Kidney (tissue), 13 donors: ENCODE measurements at regions not wholly inside any gene's neighbourhood (a gene's known extent, or its start where the extent isn't known, plus 50 kb on each side); places are given as distances from the start of the nearest gene placed in this dataset.

Source experiments
- DNase-seq, 5 donors: peaks; one replicate each; pipeline ENCODE4 v3.0.0-alpha.2; 2013 to 2020
- FAIRE-seq: peaks from 2 replicates; lab custom pipeline; 2012; peaks lifted over from hg19 to GRCh38; lab: Jason Lieb, UNC
- H3K27ac ChIP-seq, 2 donors: one replicate each; pipeline ENCODE4 v1.7.0; 2013; ENCODE audit warnings: low read depth in 2 of 2, low read length in 2 of 2, inconsistent platforms in 1 of 2
- H3K27me3 ChIP-seq: one replicate; pipeline ENCODE4 v1.7.1; 2013; ENCODE audit warnings: low read length, inconsistent platforms; ENCODE audit not compliant: control insufficient read depth, insufficient read depth
- H3K36me3 ChIP-seq, 3 donors: one replicate each; pipeline versions ENCODE4 v1.7.0 to v1.7.1; 2013; ENCODE audit warnings: low read length in 3 of 3, control low read depth in 1 of 3, inconsistent platforms in 1 of 3; ENCODE audit not compliant: insufficient read depth in 3 of 3, control insufficient read depth in 2 of 3
- H3K4me1 ChIP-seq, 3 donors: one replicate each; pipeline versions ENCODE4 v1.7.0 to v1.7.1; 2013; ENCODE audit warnings: low read length in 3 of 3, inconsistent platforms in 1 of 3, low read depth in 1 of 3; ENCODE audit not compliant: control insufficient read depth in 2 of 3, insufficient read depth in 2 of 3
- H3K4me3 ChIP-seq, 3 donors: one replicate each; pipeline versions ENCODE4 v1.7.0 to v1.8.1; 2013; ENCODE audit warnings: low read length in 3 of 3, control low read depth in 1 of 3, inconsistent platforms in 1 of 3
- H3K9ac ChIP-seq, 3 donors: one replicate each; pipeline versions ENCODE4 v1.7.0 to v1.7.1; 2013; ENCODE audit warnings: low read length in 3 of 3, control low read depth in 1 of 3, inconsistent platforms in 1 of 3
- H3K9me3 ChIP-seq, 3 donors: one replicate each; pipeline versions ENCODE4 v1.7.0 to v1.7.1; 2013; ENCODE audit warnings: low read length in 3 of 3, control low read depth in 1 of 3, inconsistent platforms in 1 of 3; ENCODE audit not compliant: control insufficient read depth in 2 of 3, insufficient read depth in 1 of 3
- intact Hi-C: fragments of 100-400 bp; cut with DNase I; formaldehyde crosslinking; loops from one replicate; pipeline ENCODE4 v1.11.1; 2022
- TF ChIP-seq, protein P1 (sequence below): IDR thresholded peaks from 3 replicates; pipeline ENCODE4 v1.5.1; 2012; ENCODE audit warnings: mild to moderate bottlenecking, moderate library complexity, borderline replicate concordance; ENCODE audit not compliant: insufficient read depth; ENCODE audit errors: extremely low read depth
- donor health status: control.
- donor health status: control.
- donor health status: control.
- donor health status: control.
- donor health status: control.
- donor health status: DM: yes; HTN: yes; CAD: no.
- donor health status: Normal renal cell carcinoma (clear cell type).

DNA sequence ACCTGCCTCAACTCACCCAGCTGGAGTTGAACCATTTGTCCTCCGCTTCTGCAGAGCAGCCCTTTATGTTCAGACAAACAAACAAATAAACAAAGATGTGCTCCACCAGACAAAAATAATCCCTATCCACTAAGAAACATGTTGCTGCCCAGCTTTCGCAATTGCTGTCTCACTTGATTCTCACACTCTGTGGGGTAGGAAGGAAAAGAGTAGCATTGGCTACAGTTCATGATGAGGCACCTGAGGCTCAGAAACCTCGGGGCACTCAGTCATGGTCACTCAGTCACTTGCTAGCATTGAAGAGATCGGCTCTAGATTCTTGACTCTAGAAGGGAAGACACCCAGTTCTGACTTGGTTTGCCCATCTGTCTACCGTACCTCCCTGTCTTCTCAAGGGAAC lies 88.0 kb upstream of the ZMIZ1 start:
- H3K27me3 ChIP-seq, result no peaks in the 10 kb centered on the region
- TF ChIP-seq, protein P1, sequence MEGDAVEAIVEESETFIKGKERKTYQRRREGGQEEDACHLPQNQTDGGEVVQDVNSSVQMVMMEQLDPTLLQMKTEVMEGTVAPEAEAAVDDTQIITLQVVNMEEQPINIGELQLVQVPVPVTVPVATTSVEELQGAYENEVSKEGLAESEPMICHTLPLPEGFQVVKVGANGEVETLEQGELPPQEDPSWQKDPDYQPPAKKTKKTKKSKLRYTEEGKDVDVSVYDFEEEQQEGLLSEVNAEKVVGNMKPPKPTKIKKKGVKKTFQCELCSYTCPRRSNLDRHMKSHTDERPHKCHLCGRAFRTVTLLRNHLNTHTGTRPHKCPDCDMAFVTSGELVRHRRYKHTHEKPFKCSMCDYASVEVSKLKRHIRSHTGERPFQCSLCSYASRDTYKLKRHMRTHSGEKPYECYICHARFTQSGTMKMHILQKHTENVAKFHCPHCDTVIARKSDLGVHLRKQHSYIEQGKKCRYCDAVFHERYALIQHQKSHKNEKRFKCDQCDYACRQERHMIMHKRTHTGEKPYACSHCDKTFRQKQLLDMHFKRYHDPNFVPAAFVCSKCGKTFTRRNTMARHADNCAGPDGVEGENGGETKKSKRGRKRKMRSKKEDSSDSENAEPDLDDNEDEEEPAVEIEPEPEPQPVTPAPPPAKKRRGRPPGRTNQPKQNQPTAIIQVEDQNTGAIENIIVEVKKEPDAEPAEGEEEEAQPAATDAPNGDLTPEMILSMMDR, result no peak
- no peaks in the 10 kb centered on the region for H3K36me3 ChIP-seq
- FAIRE-seq (no peak), DNase-seq (no peak)
- peaks cover 0 to 4% (median 0%) of the 10 kb centered on the region in 3 donors for H3K4me1 ChIP-seq
- intact Hi-C loops, result no loop called here
- no peak overlapping the region for H3K27ac ChIP-seq
- H3K9ac ChIP-seq, result no peak overlapping the region
- H3K4me3 ChIP-seq, result no peak overlapping the region
- H3K9me3 ChIP-seq, result no peaks in the 10 kb centered on the region

DNA sequence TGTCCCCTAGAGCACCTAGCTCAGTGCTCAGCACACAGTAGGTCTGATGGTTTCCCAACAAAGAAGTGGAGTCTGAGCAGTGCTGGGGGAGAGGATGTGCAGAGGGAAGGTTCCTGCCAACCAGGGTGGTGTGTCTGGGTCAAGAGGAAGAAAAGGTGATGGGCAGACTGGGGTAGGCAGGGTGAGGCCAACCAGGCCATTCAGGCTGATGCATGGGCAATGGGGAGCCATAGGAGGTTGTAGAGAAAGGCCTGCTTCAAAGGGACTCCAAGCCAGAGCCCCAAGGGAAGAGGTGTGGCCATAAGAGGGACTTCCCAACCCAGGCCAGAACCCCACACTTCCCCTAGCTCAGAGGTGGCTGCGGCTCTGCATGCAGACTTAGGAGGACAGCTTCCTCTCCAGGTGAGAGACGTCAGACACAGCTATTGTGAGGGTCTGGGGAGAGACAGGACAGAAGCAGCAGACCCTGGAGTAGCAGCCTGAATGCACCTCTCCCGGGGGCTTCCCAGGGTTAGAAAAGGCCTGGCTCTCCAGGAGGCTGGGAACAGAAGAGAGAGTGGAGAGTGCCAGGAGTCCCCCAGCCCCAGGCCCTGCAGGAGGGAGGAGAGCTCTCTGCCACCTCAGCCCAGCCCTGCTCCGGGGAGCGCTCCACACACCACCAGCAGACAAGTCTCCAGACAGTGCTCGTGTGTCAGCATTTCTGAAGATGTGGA lies 87.4 kb upstream of the ZMIZ1 start:
- H3K9ac ChIP-seq, result no peak overlapping the region
- no peak overlapping the region for H3K4me3 ChIP-seq
- DNase-seq (no peak), FAIRE-seq (no peak)
- H3K27ac ChIP-seq, result no peak overlapping the region
- no peaks in the 10 kb centered on the region for H3K36me3 ChIP-seq
- TF ChIP-seq, protein P1, result no peak
- intact Hi-C loops, result no loop called here
- no peaks in the 10 kb centered on the region for H3K27me3 ChIP-seq
- H3K9me3 ChIP-seq, result no peaks in the 10 kb centered on the region
- H3K4me1 ChIP-seq, result peaks cover 0 to 4% (median 0%) of the 10 kb centered on the region in 3 donors

DNA sequence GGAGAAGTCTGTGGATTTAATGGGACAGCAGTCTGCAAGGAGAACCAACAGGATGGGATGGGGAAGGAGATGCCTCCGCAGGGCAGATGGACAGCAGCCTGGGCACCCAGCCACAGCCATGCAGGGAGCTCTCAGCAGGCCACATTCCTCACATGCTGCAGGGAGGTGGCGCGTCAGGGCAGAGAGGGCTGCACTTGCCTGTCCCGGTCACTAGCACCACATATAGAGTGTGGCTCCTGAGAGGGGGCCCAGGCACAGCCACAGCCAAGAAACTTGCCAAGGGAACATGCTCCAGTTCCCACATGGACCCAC lies 86.8 kb upstream of the ZMIZ1 start:
- no peak for DNase-seq
- intact Hi-C loops, result no loop called here

More for the DNA sequence above, 86.8 kb upstream of the ZMIZ1 start:
- FAIRE-seq, result no peak
- H3K9me3 ChIP-seq, result no peaks in the 10 kb centered on the region
- no peaks in the 10 kb centered on the region for H3K27me3 ChIP-seq
- TF ChIP-seq, protein P1, result no peak
- no peak overlapping the region for H3K9ac ChIP-seq
- no peak overlapping the region for H3K4me3 ChIP-seq
- H3K4me1 ChIP-seq, result peaks cover 0 to 4% (median 0%) of the 10 kb centered on the region in 3 donors
- no peaks in the 10 kb centered on the region for H3K36me3 ChIP-seq
- no peak overlapping the region for H3K27ac ChIP-seq
